Adrenal gland (tissue), 5 donors: ENCODE measurements at regions not wholly inside any gene's neighbourhood (a gene's known extent, or its start where the extent isn't known, plus 50 kb on each side); places are given as distances from the start of the nearest gene placed in this dataset.

ENCODE experiments used
- CTCF ChIP-seq, 6 experiments: fragments of 450-650 bp in 4 of 6; fragments of 200-600 bp in 2 of 6; sonication (generic) in 1 of 6; IDR thresholded peaks; 1 replicate in 5 of 6; 2 replicates in 1 of 6; pipeline versions ENCODE4 v1.5.1 to v1.8.0; 2016 to 2021; ENCODE audit warnings: antibody characterized with exemption in 6 of 6, mild to moderate bottlenecking in 2 of 6, moderate library complexity in 1 of 6
- POLR2A ChIP-seq, 2 donors: fragments of 450-650 bp; IDR thresholded peaks; one replicate each; pipeline ENCODE4 v1.6.1; 2017; ENCODE audit warnings: antibody characterized with exemption in 2 of 2, mild to moderate bottlenecking in 2 of 2, moderate library complexity in 1 of 2
- donor health status: DM: no; HTN: no; CAD: no.

GRCh38 chr4:165709973-165710526 lies 163.0 kb upstream of the TLL1 start:
- no peak for TF ChIP-seq CTCF (IDR thresholded peaks at IDR 0.05)
- TF ChIP-seq POLR2A (IDR thresholded peaks at IDR 0.05): no peak
